HG03521 (cell line): ENCODE measurements at regions not wholly inside any gene's neighbourhood (a gene's known extent, or its start where the extent isn't known, plus 50 kb on each side); places are given as distances from the start of the nearest gene placed in this dataset.
"Not testable (repeated sequence)": the region's sequence is repeated elsewhere in the genome, so short reads cannot be mapped to it uniquely, and the experiment has no call there.

Experiments used
- ATAC-seq: cut with Tn5 transposase; IDR thresholded peaks from one replicate; pipeline ENCODE4 v1.9.1; 2021; ENCODE audit warnings: mild to moderate bottlenecking, moderate library complexity; ENCODE audit not compliant: unreplicated experiment

- ATAC-seq: no peak
These were observed 262.5 kb upstream of the CHD1 start for GRCh38 chr5:99191206-99191745.

GRCh38 chr5:99187611-99188010 lies 258.8 kb upstream of the CHD1 start:
- ATAC-seq: no peak

- ATAC-seq: no peak
These were observed 250.4 kb upstream of the CHD1 start for GRCh38 chr5:99179206-99179605.

- ATAC-seq: no peak
These were observed 249.0 kb upstream of the CHD1 start for GRCh38 chr5:99177796-99178195.

GRCh38 chr5:99176186-99176585 lies 247.4 kb upstream of the CHD1 start:
- ATAC-seq: no peak

GRCh38 chr5:99169309-99169708 lies 240.5 kb upstream of the CHD1 start:
- ATAC-seq: no peak

- ATAC-seq: not testable (repeated sequence)
These were observed 232.7 kb upstream of the CHD1 start for GRCh38 chr5:99161538-99161937.

- no peak for ATAC-seq
These were observed 227.9 kb upstream of the CHD1 start for GRCh38 chr5:99156688-99157087.

GRCh38 chr5:99143283-99143795 lies 214.5 kb upstream of the CHD1 start:
- ATAC-seq: not testable (repeated sequence)

GRCh38 chr5:99141534-99142128 lies 212.8 kb upstream of the CHD1 start:
- ATAC-seq: no peak

GRCh38 chr5:99138911-99139310 lies 210.1 kb upstream of the CHD1 start:
- ATAC-seq: no peak

GRCh38 chr5:99133921-99134320 lies 205.1 kb upstream of the CHD1 start:
- no peak for ATAC-seq

- no peak for ATAC-seq
These were observed 201.1 kb upstream of the CHD1 start for GRCh38 chr5:99129768-99130501.

- no peak for ATAC-seq
These were observed 194.2 kb upstream of the CHD1 start for GRCh38 chr5:99122976-99123375.

GRCh38 chr5:99119326-99119725 lies 190.5 kb upstream of the CHD1 start:
- no peak for ATAC-seq

- ATAC-seq: no peak
These were observed 187.7 kb upstream of the CHD1 start for GRCh38 chr5:99116526-99116925.

GRCh38 chr5:99109894-99110293 lies 181.1 kb upstream of the CHD1 start:
- ATAC-seq: no peak

GRCh38 chr5:99105216-99105615 lies 176.4 kb upstream of the CHD1 start:
- ATAC-seq: no peak

- peak; percentile 42 for ATAC-seq
These were observed 175.8 kb upstream of the CHD1 start for GRCh38 chr5:99104538-99105132.

GRCh38 chr5:99102073-99102697 lies 173.4 kb upstream of the CHD1 start:
- ATAC-seq: no peak

- no peak for ATAC-seq
These were observed 170.9 kb upstream of the CHD1 start for GRCh38 chr5:99099691-99100090.
